ENCODE measurements at regions not wholly inside any gene's neighbourhood (a gene's known extent, or its start where the extent isn't known, plus 50 kb on each side); places are given as distances from the start of the nearest gene placed in this dataset.

GRCh38 chr1:80778094-80778840 lies 1022.5 kb upstream of the ADGRL2 start:
- Histone ChIP-seq H3K27ac (ENCODE audit: extremely low read length, insufficient read depth, low read length) (no peak overlapping the region), H3K4me2 (ENCODE audit: low read depth, low read length) (no peak overlapping the region), H2AFZ (ENCODE audit: low read length) (no peak overlapping the region), H3K4me3 (replicated peaks in 1 of 3; ENCODE audit: insufficient read depth in 1 of 3, low read depth in 2 of 3, low read length in 3 of 3) (no peak overlapping the region), H3K79me2 (ENCODE audit: insufficient read depth, low read length) (no peaks in the 10 kb centered on the region), H3K9me3 (ENCODE audit: low read length) (peaks cover 85% of the 10 kb centered on the region), H3K4me1 (ENCODE audit: insufficient read depth, low read length) (no peaks in the 10 kb centered on the region), H3K27me3 (ENCODE audit: control insufficient read depth in 1 of 2, insufficient read depth in 2 of 2, low read length in 2 of 2) (no peaks in the 10 kb centered on the region), H3K9ac (ENCODE audit: insufficient read depth, low read depth, low read length) (no peak overlapping the region), H4K20me1 (ENCODE audit: insufficient read depth, low read length) (no peaks in the 10 kb centered on the region), H3K36me3 (replicated peaks in 1 of 2; ENCODE audit: control insufficient read depth in 1 of 2, insufficient read depth in 2 of 2, low read length in 2 of 2) (no peaks in the 10 kb centered on the region)
- CTCF ChIA-PET (ENCODE audit: low intra/inter-chr PET ratio, low total read pairs), result no interaction called here
- WGBS (ENCODE audit: low lambda C conversion rate), result 30% methylated on average over 8 of the region's 12 CpGs
- in situ Hi-C loops (cut with HindIII; ENCODE audit: extremely low pct_ligation_motif_present, low pct_unique_long_range_greater_than_20kb), result no loop called here
- TF ChIP-seq GATA4 (IDR thresholded peaks at IDR 0.05; ENCODE audit: borderline replicate concordance, low read depth) (no peak), ATF6 (CRISPR knock-in tag; conservative IDR thresholded peaks at IDR 0.05) (no peak), GTF3A (CRISPR knock-in tag; conservative IDR thresholded peaks at IDR 0.05) (no peak)
- intact Hi-C loops (cut with micrococcal nuclease; ENCODE audit: unreplicated experiment), result no loop called here
- DNase-seq (ENCODE audit: low spot score) (no peak), FAIRE-seq (no peak), ATAC-seq (no peak)
- POLR2A ChIA-PET, result no interaction called here
- no TSS peak for BruUV-seq (replicated peaks)

GRCh38 chr1:80776266-80776665 lies 1024.5 kb upstream of the ADGRL2 start:
- Histone ChIP-seq H2AFZ (ENCODE audit: low read length) (no peak overlapping the region), H3K79me2 (ENCODE audit: insufficient read depth, low read length) (no peaks in the 10 kb centered on the region), H4K20me1 (ENCODE audit: insufficient read depth, low read length) (no peaks in the 10 kb centered on the region), H3K36me3 (replicated peaks in 1 of 2; ENCODE audit: control insufficient read depth in 1 of 2, insufficient read depth in 2 of 2, low read length in 2 of 2) (no peaks in the 10 kb centered on the region), H3K27me3 (ENCODE audit: control insufficient read depth in 1 of 2, insufficient read depth in 2 of 2, low read length in 2 of 2) (no peaks in the 10 kb centered on the region), H3K4me2 (ENCODE audit: low read depth, low read length) (no peak overlapping the region), H3K4me1 (ENCODE audit: insufficient read depth, low read length) (no peaks in the 10 kb centered on the region), H3K9me3 (ENCODE audit: low read length) (peaks cover 81% of the 10 kb centered on the region), H3K4me3 (replicated peaks in 1 of 3; ENCODE audit: insufficient read depth in 1 of 3, low read depth in 2 of 3, low read length in 3 of 3) (no peak overlapping the region), H3K27ac (ENCODE audit: extremely low read length, insufficient read depth, low read length) (no peak overlapping the region), H3K9ac (ENCODE audit: insufficient read depth, low read depth, low read length) (no peak overlapping the region)
- ChIA-PET CTCF (ENCODE audit: low intra/inter-chr PET ratio, low total read pairs) (no interaction called here), POLR2A (no interaction called here)
- no peak for TF ChIP-seq ZNF282 (IDR thresholded peaks at IDR 0.05; ENCODE audit: partially characterized antibody)
- no peak for ATAC-seq
- in situ Hi-C loops (cut with HindIII; ENCODE audit: extremely low pct_ligation_motif_present, low pct_unique_long_range_greater_than_20kb) (no loop called here), intact Hi-C loops (cut with micrococcal nuclease; ENCODE audit: unreplicated experiment) (no loop called here)
- WGBS (ENCODE audit: low lambda C conversion rate), result 2% methylated on average over 2 of the region's 2 CpGs
- FAIRE-seq, result no peak
- no TSS peak for BruUV-seq (replicated peaks)
- no peak for DNase-seq (ENCODE audit: low spot score)

Measured in HepG2 (cell line).